Astrocyte (in vitro differentiated cells and primary cell): ENCODE measurements at regions not wholly inside any gene's neighbourhood (a gene's known extent, or its start where the extent isn't known, plus 50 kb on each side); places are given as distances from the start of the nearest gene placed in this dataset.

ENCODE experiments used
- CTCF ChIP-seq: IDR thresholded peaks from 2 replicates; pipeline ENCODE4 v1.5.1; 2011; ENCODE audit warnings: low read depth, mild to moderate bottlenecking, inconsistent platforms, low read length, moderate library complexity; ENCODE audit not compliant: insufficient read depth
- EZH2 ChIP-seq: IDR thresholded peaks from 2 replicates; pipeline ENCODE4 v1.6.1; 2012; ENCODE audit warnings: mild to moderate bottlenecking, low read length, inconsistent platforms; ENCODE audit not compliant: insufficient read depth

- TF ChIP-seq CTCF, result no peak
- no peak for TF ChIP-seq EZH2
Measured at GRCh38 chr20:50299325-50299629, 108.6 kb downstream of the CEBPB start.
